ENCODE measurements at regions not wholly inside any gene's neighbourhood (a gene's known extent, or its start where the extent isn't known, plus 50 kb on each side); places are given as distances from the start of the nearest gene placed in this dataset.

DNA sequence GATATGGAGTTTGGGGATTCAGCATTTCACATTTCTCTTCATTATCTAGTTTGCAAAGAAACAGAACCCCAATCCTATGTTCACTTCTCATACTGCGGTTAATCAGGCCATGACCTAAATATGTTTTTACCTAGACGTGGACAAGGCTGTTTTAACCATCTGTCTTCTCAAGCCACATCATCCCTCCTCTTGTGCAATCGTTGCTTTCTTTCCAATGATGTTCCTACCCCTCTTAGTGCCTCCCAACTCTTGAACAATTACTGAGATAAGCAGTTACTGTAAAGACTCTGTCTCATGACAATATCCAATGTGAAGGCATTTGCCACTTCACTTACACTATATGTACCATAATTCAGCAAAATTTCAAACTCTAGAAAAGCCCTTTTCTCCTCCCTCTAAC is 406.2 kb downstream of the LIG4 start:
- H3K9me3 Mint-ChIP-seq, result no peaks in the 10 kb centered on the region
- H3K4me1 Mint-ChIP-seq, result no peaks in the 10 kb centered on the region
- no peak overlapping the region for H3K4me3 Mint-ChIP-seq
- H3K36me3 Mint-ChIP-seq (ENCODE audit: low read depth), result no peaks in the 10 kb centered on the region
- no peak overlapping the region for H3K27ac Mint-ChIP-seq
- TF ChIP-seq, protein P1, sequence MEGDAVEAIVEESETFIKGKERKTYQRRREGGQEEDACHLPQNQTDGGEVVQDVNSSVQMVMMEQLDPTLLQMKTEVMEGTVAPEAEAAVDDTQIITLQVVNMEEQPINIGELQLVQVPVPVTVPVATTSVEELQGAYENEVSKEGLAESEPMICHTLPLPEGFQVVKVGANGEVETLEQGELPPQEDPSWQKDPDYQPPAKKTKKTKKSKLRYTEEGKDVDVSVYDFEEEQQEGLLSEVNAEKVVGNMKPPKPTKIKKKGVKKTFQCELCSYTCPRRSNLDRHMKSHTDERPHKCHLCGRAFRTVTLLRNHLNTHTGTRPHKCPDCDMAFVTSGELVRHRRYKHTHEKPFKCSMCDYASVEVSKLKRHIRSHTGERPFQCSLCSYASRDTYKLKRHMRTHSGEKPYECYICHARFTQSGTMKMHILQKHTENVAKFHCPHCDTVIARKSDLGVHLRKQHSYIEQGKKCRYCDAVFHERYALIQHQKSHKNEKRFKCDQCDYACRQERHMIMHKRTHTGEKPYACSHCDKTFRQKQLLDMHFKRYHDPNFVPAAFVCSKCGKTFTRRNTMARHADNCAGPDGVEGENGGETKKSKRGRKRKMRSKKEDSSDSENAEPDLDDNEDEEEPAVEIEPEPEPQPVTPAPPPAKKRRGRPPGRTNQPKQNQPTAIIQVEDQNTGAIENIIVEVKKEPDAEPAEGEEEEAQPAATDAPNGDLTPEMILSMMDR (IDR thresholded peaks at IDR 0.05; ENCODE audit: unreplicated experiment in 3 of 3), result no peak
- H3K27me3 Mint-ChIP-seq (ENCODE audit: low read depth), result no peaks in the 10 kb centered on the region

DNA sequence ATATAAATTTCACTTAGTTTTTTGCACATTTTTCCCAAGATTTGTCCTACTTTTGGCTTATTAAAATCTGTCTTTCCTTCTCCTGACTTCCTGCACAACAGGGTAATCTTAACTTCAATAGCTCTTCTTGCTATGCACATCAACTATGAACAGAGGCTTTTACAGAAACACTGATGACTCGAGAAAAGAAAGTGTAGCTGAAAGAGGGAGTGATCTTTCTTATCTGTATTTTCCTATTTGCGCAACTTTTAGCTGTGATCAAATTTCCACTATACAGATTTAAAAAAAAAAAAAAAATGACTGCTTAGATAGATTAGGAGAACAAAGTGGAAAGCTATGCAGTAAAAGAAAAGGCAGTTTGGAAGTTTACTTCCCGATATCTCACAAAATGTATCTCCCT is 406.9 kb downstream of the LIG4 start:
- no peaks in the 10 kb centered on the region for H3K27me3 Mint-ChIP-seq (ENCODE audit: low read depth)
- no peak overlapping the region for H3K27ac Mint-ChIP-seq
- H3K36me3 Mint-ChIP-seq (ENCODE audit: low read depth), result no peaks in the 10 kb centered on the region
- TF ChIP-seq, protein P1 (IDR thresholded peaks at IDR 0.05; ENCODE audit: unreplicated experiment in 3 of 3), result no peak
- no peak overlapping the region for H3K4me3 Mint-ChIP-seq
- no peaks in the 10 kb centered on the region for H3K4me1 Mint-ChIP-seq
- no peaks in the 10 kb centered on the region for H3K9me3 Mint-ChIP-seq

DNA sequence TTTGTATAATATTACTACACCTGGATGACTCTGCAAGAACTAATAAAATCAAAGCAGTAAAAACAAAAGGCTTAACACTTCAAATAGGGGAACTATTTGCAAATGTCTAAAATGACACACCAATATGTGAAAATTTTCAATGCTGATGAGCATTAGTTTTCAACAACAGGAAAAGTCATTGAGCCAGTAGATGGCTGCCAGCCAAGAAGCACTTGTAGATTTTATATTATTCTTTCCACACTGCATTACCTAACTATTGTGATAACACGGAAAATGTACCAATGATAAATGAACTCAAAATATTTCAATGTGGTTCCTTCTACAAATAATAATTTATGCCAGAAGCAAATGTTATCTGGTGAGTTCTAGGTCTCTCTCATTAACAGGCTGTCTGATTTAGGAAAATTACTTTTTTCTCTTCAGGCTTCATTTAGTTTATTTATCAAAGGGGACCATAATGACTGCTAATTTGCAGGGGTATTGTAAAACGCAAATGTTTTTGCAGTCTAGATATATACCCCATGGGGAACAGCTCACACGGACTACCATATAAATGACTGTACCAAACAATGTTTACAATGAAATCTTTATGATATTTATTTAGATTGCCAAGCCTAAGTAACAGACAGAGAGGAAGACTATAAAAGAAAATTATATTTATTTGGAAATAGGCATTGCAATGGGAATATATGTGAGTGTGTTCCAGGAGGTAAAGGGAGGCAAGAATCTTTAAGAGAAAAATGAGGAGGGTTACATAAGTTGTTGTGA is 407.8 kb downstream of the LIG4 start:
- no peak overlapping the region for H3K27ac Mint-ChIP-seq
- no peaks in the 10 kb centered on the region for H3K36me3 Mint-ChIP-seq (ENCODE audit: low read depth)
- no peaks in the 10 kb centered on the region for H3K4me1 Mint-ChIP-seq
- H3K4me3 Mint-ChIP-seq, result no peak overlapping the region
- H3K27me3 Mint-ChIP-seq (ENCODE audit: low read depth), result no peaks in the 10 kb centered on the region
- H3K9me3 Mint-ChIP-seq, result no peaks in the 10 kb centered on the region
- TF ChIP-seq, protein P1 (IDR thresholded peaks at IDR 0.05; ENCODE audit: unreplicated experiment in 3 of 3), result no peak

DNA sequence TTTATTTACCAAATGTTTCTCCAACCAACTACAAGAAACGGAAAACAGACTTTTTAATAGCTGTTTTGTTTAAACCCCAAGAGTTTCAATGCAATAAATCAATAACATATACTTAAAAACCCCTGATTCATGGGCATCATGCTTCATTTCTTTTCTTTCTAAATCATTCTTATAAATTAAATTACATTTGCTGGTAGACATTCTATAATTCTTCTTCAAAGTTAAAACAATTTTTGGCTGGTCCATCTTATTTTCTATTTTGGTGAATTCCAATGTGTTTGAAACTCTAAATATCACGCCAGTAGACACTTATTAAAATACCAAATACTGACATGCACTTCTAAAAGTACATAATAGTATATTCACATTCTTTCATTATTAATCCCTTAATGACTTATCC is 408.6 kb downstream of the LIG4 start:
- H3K27me3 Mint-ChIP-seq (ENCODE audit: low read depth), result peaks cover 2% of the 10 kb centered on the region
- H3K9me3 Mint-ChIP-seq, result no peaks in the 10 kb centered on the region
- no peaks in the 10 kb centered on the region for H3K4me1 Mint-ChIP-seq
- no peak overlapping the region for H3K27ac Mint-ChIP-seq
- TF ChIP-seq, protein P1 (IDR thresholded peaks at IDR 0.05; ENCODE audit: unreplicated experiment in 3 of 3), result no peak
- H3K4me3 Mint-ChIP-seq, result no peak overlapping the region
- H3K36me3 Mint-ChIP-seq (ENCODE audit: low read depth), result no peaks in the 10 kb centered on the region

DNA sequence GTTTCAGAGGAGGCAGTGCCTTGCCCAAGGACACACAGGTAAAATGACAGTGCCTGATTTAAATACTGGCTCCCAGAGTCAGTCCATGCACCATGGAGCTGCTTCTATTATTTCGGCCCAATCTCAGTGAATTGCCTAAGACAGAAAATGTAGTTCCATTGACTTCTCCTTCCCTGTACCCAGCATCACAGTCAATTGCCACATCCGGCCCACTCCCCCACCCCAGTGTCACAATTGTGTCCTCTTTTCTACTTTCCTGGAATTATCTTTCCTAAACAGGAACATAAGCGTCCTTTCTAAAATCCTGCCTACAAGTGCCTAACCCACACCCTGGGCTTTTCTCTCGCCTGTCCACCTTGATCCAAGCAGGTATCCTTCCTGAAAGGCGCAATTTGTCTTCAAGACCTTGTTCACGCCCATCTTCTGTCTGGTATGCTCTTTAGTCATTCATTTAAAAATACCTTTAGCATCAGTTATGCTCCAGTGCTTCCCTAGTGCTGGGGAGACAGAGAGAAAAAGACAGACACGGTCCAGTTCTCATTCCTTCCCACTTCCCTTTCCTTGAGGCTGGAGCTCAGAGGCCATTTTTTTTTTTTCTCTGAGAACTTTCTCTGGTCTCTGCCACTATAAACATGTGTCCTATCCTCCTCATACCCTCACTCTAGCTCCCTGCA is 411.4 kb downstream of the LIG4 start:
- TF ChIP-seq, protein P1 (IDR thresholded peaks at IDR 0.05; ENCODE audit: unreplicated experiment in 3 of 3), result no peak

More for the DNA sequence above, 411.4 kb downstream of the LIG4 start:
- no peaks in the 10 kb centered on the region for H3K9me3 Mint-ChIP-seq
- no peak overlapping the region for H3K4me3 Mint-ChIP-seq
- H3K27me3 Mint-ChIP-seq (ENCODE audit: low read depth), result peaks cover 8% of the 10 kb centered on the region
- H3K27ac Mint-ChIP-seq, result peak overlapping the region in 2 of 3 experiments; percentile 7 to 32
- no peaks in the 10 kb centered on the region for H3K4me1 Mint-ChIP-seq
- no peaks in the 10 kb centered on the region for H3K36me3 Mint-ChIP-seq (ENCODE audit: low read depth)
